Endothelial cell of umbilical vein (primary cell): ENCODE measurements at regions not wholly inside any gene's neighbourhood (a gene's known extent, or its start where the extent isn't known, plus 50 kb on each side); places are given as distances from the start of the nearest gene placed in this dataset.

Source experiments
- POLR2A ChIP-seq: IDR thresholded peaks from 2 replicates; pipeline ENCODE4 v1.6.1; 2012; ENCODE audit warnings: low read depth, mild to moderate bottlenecking, control low read depth, low read length
- POLR2AphosphoS5 ChIP-seq: IDR thresholded peaks from 2 replicates; pipeline ENCODE4 v1.6.1; 2012; ENCODE audit warnings: low read depth, mild to moderate bottlenecking, control low read depth, low read length, moderate library complexity; ENCODE audit not compliant: insufficient read depth
- TF ChIP-seq, protein P1 (sequence below), 2 donors: IDR thresholded peaks; 1 replicate in 1 of 2; 2 replicates in 1 of 2; pipeline ENCODE4 v1.5.1; 2011; ENCODE audit warnings: low read length in 2 of 2, mild to moderate bottlenecking in 2 of 2, moderate library complexity in 2 of 2, control low read depth in 1 of 2, inconsistent platforms in 1 of 2, low read depth in 1 of 2; ENCODE audit not compliant: insufficient read depth in 1 of 2; ENCODE audit errors: extremely low read depth in 1 of 2

DNA sequence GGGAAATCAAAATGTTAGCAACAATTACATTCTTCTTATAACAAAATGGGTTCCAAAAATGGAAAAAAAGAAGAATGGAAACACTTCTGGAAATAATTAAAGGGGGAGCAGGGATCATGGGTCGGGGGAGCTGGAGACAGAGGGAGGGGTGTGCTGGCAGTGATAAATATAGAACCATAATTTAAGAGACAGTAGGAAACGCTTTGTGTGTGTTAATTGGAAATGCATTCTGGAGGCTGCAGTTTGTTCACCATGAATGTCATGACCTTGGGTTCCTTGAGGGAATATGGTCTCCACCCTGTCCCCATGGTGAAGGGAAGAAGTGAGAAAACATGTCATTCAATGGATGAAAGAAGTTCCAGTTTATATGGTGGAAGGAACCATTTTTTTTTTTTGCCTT is 540.7 kb downstream of the TNS1 start:
- TF ChIP-seq POLR2A, result no peak
- no peak for TF ChIP-seq POLR2AphosphoS5
- TF ChIP-seq, protein P1, sequence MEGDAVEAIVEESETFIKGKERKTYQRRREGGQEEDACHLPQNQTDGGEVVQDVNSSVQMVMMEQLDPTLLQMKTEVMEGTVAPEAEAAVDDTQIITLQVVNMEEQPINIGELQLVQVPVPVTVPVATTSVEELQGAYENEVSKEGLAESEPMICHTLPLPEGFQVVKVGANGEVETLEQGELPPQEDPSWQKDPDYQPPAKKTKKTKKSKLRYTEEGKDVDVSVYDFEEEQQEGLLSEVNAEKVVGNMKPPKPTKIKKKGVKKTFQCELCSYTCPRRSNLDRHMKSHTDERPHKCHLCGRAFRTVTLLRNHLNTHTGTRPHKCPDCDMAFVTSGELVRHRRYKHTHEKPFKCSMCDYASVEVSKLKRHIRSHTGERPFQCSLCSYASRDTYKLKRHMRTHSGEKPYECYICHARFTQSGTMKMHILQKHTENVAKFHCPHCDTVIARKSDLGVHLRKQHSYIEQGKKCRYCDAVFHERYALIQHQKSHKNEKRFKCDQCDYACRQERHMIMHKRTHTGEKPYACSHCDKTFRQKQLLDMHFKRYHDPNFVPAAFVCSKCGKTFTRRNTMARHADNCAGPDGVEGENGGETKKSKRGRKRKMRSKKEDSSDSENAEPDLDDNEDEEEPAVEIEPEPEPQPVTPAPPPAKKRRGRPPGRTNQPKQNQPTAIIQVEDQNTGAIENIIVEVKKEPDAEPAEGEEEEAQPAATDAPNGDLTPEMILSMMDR (IDR thresholded peaks at IDR 0.05; ENCODE audit: extremely low read depth in 1 of 2, insufficient read depth in 1 of 2, low read depth in 1 of 2, low read length in 2 of 2), result no peak
